Mucosa of stomach (tissue), 1 donor: ENCODE measurements at regions not wholly inside any gene's neighbourhood (a gene's known extent, or its start where the extent isn't known, plus 50 kb on each side); places are given as distances from the start of the nearest gene placed in this dataset.

ENCODE experiments used
- H3K27me3 ChIP-seq: one replicate; pipeline ENCODE4 v1.7.0; 2013; ENCODE audit warnings: mild to moderate bottlenecking, low read length; ENCODE audit not compliant: control insufficient read depth, insufficient read depth
- H3K36me3 ChIP-seq: one replicate; pipeline ENCODE4 v1.7.0; 2013; ENCODE audit warnings: low read length; ENCODE audit not compliant: control insufficient read depth, insufficient read depth
- H3K4me1 ChIP-seq: one replicate; pipeline ENCODE4 v1.7.0; 2013; ENCODE audit warnings: mild to moderate bottlenecking, low read length; ENCODE audit not compliant: control insufficient read depth, insufficient read depth
- H3K4me3 ChIP-seq: one replicate; pipeline ENCODE4 v1.7.0; 2013; ENCODE audit warnings: low read length
- H3K9ac ChIP-seq: one replicate; pipeline ENCODE4 v1.7.0; 2013; ENCODE audit warnings: mild to moderate bottlenecking, low read length, moderate library complexity
- H3K9me3 ChIP-seq: one replicate; pipeline ENCODE4 v1.7.0; 2013; ENCODE audit warnings: mild to moderate bottlenecking, low read length, moderate library complexity; ENCODE audit not compliant: control insufficient read depth
- donor health status: Pancreatic carcinoma.

GRCh38 chr1:55694310-55694801 is 479.2 kb upstream of the USP24 start:
- Histone ChIP-seq H3K36me3 (no peaks in the 10 kb centered on the region), H3K9me3 (no peaks in the 10 kb centered on the region), H3K4me1 (no peaks in the 10 kb centered on the region), H3K27me3 (no peaks in the 10 kb centered on the region), H3K4me3 (no peak overlapping the region), H3K9ac (no peak overlapping the region)

DNA sequence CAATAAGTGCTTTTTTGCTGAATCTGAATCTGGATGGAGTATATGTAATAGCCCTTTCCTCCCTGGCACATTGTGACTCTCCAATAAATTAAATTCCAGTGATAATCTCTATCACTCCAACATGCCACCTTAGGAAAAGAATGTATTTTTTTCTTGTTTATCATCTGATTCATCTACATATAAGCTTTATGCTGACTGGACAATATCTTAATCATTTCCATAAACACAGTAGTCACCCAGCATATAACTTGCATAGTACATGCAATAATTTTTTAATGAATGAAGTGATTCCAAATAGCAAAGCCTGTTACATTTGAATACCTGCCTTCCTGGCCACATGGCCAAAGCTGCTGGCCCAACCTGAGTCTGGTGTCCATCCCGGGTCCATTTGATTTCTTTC is 477.6 kb upstream of the USP24 start:
- no peak overlapping the region for H3K4me3 ChIP-seq

DNA sequence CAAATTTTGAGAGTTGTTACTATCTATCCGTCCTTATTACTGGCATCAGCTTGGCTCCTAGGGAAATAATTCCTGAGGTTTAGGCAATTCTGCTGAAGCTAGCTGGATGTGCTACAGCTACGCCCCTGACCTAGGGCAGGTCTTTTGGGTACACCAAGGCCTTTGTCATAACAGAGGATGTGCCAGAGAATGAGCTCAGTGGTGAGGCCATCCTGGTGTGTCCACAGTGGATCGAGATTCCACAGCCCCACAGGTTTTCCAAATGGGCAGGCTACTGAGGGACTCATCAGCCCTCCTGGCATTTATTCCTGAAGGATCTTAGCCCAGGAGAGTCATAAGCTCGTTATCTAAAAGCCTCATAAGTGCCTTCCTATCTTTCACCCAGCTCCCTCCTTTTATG is 475.2 kb upstream of the USP24 start:
- Histone ChIP-seq H3K4me1 (no peaks in the 10 kb centered on the region), H3K27me3 (no peaks in the 10 kb centered on the region), H3K36me3 (no peaks in the 10 kb centered on the region), H3K4me3 (no peak overlapping the region), H3K9ac (no peak overlapping the region), H3K9me3 (no peaks in the 10 kb centered on the region)

More for the DNA sequence above, 477.6 kb upstream of the USP24 start:
- H3K9me3 ChIP-seq = no peaks in the 10 kb centered on the region
- H3K36me3 ChIP-seq = no peaks in the 10 kb centered on the region
- H3K9ac ChIP-seq = no peak overlapping the region
- H3K27me3 ChIP-seq = no peaks in the 10 kb centered on the region
- no peaks in the 10 kb centered on the region for H3K4me1 ChIP-seq

DNA sequence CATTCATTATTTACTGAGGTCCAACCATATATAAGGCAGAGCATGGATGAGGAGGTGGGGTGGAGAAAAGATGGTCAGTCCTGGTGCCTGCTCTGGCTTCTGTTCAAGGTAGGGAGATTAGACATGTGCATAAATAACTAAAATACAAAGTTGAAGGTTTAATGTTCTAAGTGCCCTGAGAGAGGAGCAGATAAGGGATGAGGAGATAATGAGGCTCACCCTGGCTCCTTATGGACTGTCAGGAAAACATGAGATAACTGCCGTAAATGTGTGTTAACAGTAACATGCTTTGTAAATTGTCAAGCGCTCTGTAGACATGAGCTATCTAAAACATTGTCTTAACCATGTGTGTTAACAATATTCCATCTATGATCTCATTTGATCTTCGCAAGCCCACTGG is 474.6 kb upstream of the USP24 start:
- Histone ChIP-seq H3K9ac (no peak overlapping the region), H3K9me3 (no peaks in the 10 kb centered on the region), H3K27me3 (no peaks in the 10 kb centered on the region), H3K4me1 (no peaks in the 10 kb centered on the region), H3K36me3 (no peaks in the 10 kb centered on the region), H3K4me3 (no peak overlapping the region)

- Histone ChIP-seq H3K4me3 (no peak overlapping the region), H3K27me3 (no peaks in the 10 kb centered on the region), H3K9me3 (no peaks in the 10 kb centered on the region), H3K36me3 (no peaks in the 10 kb centered on the region), H3K9ac (no peak overlapping the region), H3K4me1 (no peaks in the 10 kb centered on the region)
These were observed 470.4 kb upstream of the USP24 start for GRCh38 chr1:55685560-55685959.

DNA sequence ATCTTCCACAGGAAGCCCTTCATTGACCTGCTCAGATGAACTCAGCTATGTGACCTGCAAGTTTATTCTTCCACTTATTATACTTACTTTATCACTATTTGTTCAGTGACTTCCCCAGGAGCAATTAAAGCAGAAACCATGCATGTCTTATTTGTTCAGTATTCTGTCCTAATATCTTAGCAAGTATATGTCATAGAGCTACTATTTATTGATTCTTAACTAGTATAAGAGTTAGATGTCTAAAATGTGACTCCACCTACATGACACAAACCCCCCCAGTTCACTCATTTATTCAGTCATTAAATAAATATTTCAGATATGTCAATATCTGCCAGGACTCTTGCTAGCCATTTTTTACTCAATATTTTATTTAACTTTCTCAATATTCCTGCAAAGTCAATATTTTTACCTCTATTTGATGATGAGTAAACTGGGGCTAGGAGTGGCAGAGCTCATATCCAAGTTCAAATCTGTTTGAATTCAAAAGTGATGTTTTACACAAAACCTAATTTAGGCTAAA is 469.0 kb upstream of the USP24 start:
- Histone ChIP-seq H3K9me3 (no peaks in the 10 kb centered on the region), H3K27me3 (no peaks in the 10 kb centered on the region), H3K9ac (no peak overlapping the region), H3K36me3 (no peaks in the 10 kb centered on the region), H3K4me3 (no peak overlapping the region), H3K4me1 (no peaks in the 10 kb centered on the region)

- Histone ChIP-seq H3K36me3 (no peaks in the 10 kb centered on the region), H3K4me1 (no peaks in the 10 kb centered on the region), H3K9me3 (no peaks in the 10 kb centered on the region), H3K27me3 (no peaks in the 10 kb centered on the region), H3K4me3 (no peak overlapping the region), H3K9ac (no peak overlapping the region)
These were observed 467.0 kb upstream of the USP24 start for GRCh38 chr1:55682198-55682597.

- H3K9ac ChIP-seq = no peak overlapping the region
- no peaks in the 10 kb centered on the region for H3K4me1 ChIP-seq
- H3K36me3 ChIP-seq = no peaks in the 10 kb centered on the region
- no peaks in the 10 kb centered on the region for H3K9me3 ChIP-seq
- H3K27me3 ChIP-seq = no peaks in the 10 kb centered on the region
- H3K4me3 ChIP-seq = no peak overlapping the region
These were observed 464.8 kb upstream of the USP24 start for GRCh38 chr1:55679971-55680370.

DNA sequence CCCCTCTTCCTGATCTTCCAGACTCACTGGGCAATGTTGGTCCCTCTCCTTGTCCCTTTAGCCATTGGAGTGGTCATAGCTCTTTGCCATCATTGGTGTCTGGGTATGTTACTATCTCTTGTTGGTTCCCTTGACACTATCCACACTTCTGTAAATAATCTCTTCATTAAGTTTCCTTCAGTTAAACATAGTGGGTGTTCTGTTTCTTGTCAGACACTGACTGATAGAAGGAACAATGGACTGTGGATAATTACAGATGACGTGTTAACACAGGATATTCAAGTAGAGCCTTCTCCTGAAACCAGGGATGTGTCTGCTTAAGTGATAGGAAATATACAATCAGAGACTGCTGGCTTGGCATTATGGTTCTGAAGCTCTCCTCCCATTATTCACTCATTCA is 458.3 kb upstream of the USP24 start:
- Histone ChIP-seq H3K27me3 (no peaks in the 10 kb centered on the region), H3K9ac (no peak overlapping the region), H3K4me3 (no peak overlapping the region), H3K4me1 (no peaks in the 10 kb centered on the region), H3K9me3 (no peaks in the 10 kb centered on the region), H3K36me3 (no peaks in the 10 kb centered on the region)

GRCh38 chr1:55670331-55671082 is 455.3 kb upstream of the USP24 start:
- no peaks in the 10 kb centered on the region for H3K36me3 ChIP-seq
- no peaks in the 10 kb centered on the region for H3K27me3 ChIP-seq
- no peak overlapping the region for H3K4me3 ChIP-seq
- H3K9ac ChIP-seq = no peak overlapping the region
- no peaks in the 10 kb centered on the region for H3K4me1 ChIP-seq
- no peaks in the 10 kb centered on the region for H3K9me3 ChIP-seq

GRCh38 chr1:55669293-55669692 is 454.1 kb upstream of the USP24 start:
- H3K9me3 ChIP-seq = no peaks in the 10 kb centered on the region
- H3K4me3 ChIP-seq = no peak overlapping the region
- no peak overlapping the region for H3K9ac ChIP-seq
- H3K4me1 ChIP-seq = no peaks in the 10 kb centered on the region
- no peaks in the 10 kb centered on the region for H3K27me3 ChIP-seq
- no peaks in the 10 kb centered on the region for H3K36me3 ChIP-seq

GRCh38 chr1:55662875-55663274 is 447.7 kb upstream of the USP24 start:
- Histone ChIP-seq H3K4me1 (no peaks in the 10 kb centered on the region), H3K9me3 (no peaks in the 10 kb centered on the region), H3K36me3 (no peaks in the 10 kb centered on the region), H3K9ac (no peak overlapping the region), H3K4me3 (no peak overlapping the region), H3K27me3 (no peaks in the 10 kb centered on the region)
